Stomach (tissue), 4 donors: ENCODE measurements at regions not wholly inside any gene's neighbourhood (a gene's known extent, or its start where the extent isn't known, plus 50 kb on each side); places are given as distances from the start of the nearest gene placed in this dataset.

ENCODE experiments used
- CTCF ChIP-seq, 7 experiments: fragments of 450-650 bp in 4 of 7; fragments of 200-600 bp in 3 of 7; sonication (generic) in 3 of 7; IDR thresholded peaks; one replicate each; pipeline ENCODE4 v1.5.1; 2016 to 2019; ENCODE audit warnings: antibody characterized with exemption in 7 of 7, control low read depth in 2 of 7, mild to moderate bottlenecking in 1 of 7
- POLR2AphosphoS5 ChIP-seq, 3 donors: sonication (generic); formaldehyde crosslinking; IDR thresholded peaks; one replicate each; pipeline ENCODE4 v1.6.1; 2016; ENCODE audit warnings: antibody characterized with exemption in 3 of 3

- no peak for TF ChIP-seq CTCF (IDR thresholded peaks at IDR 0.05)
- TF ChIP-seq POLR2AphosphoS5 (IDR thresholded peaks at IDR 0.05), result no peak
These were observed 410.5 kb downstream of the BMP2 start for GRCh38 chr20:7178004-7178403.
